Keratinocyte (primary cell): ENCODE measurements at regions not wholly inside any gene's neighbourhood (a gene's known extent, or its start where the extent isn't known, plus 50 kb on each side); places are given as distances from the start of the nearest gene placed in this dataset.

Experiments used
- EZH2 ChIP-seq: IDR thresholded peaks from one replicate; pipeline ENCODE4 v1.6.1; 2012; ENCODE audit warnings: inconsistent platforms, mild to moderate bottlenecking, low read length, moderate library complexity
- TF ChIP-seq, protein P1 (sequence below), 3 experiments: IDR thresholded peaks in 1 of 3; conservative IDR thresholded peaks in 1 of 3; optimal IDR thresholded peaks in 1 of 3; 2 replicates in 2 of 3; 3 replicates in 1 of 3; pipeline versions ENCODE3 to v1.5.1; 2011; ENCODE audit warnings: low read length in 3 of 3, mild to moderate bottlenecking in 3 of 3, moderate library complexity in 2 of 3, control low read depth in 1 of 3, inconsistent platforms in 1 of 3; ENCODE audit not compliant: insufficient read depth in 2 of 3; ENCODE audit errors: extremely low read depth in 1 of 3

GRCh38 chr3:4900298-4900697 is 78.9 kb upstream of the BHLHE40 start:
- TF ChIP-seq EZH2 = no peak
- TF ChIP-seq, protein P1, sequence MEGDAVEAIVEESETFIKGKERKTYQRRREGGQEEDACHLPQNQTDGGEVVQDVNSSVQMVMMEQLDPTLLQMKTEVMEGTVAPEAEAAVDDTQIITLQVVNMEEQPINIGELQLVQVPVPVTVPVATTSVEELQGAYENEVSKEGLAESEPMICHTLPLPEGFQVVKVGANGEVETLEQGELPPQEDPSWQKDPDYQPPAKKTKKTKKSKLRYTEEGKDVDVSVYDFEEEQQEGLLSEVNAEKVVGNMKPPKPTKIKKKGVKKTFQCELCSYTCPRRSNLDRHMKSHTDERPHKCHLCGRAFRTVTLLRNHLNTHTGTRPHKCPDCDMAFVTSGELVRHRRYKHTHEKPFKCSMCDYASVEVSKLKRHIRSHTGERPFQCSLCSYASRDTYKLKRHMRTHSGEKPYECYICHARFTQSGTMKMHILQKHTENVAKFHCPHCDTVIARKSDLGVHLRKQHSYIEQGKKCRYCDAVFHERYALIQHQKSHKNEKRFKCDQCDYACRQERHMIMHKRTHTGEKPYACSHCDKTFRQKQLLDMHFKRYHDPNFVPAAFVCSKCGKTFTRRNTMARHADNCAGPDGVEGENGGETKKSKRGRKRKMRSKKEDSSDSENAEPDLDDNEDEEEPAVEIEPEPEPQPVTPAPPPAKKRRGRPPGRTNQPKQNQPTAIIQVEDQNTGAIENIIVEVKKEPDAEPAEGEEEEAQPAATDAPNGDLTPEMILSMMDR (optimal IDR thresholded peaks at IDR 0.05 in 1 of 3, IDR thresholded peaks at IDR 0.05 in 1 of 3, conservative IDR thresholded peaks at IDR 0.05 in 1 of 3; ENCODE audit: extremely low read depth in 1 of 3, insufficient read depth in 2 of 3, low read length in 3 of 3) = no peak
